GM10248 (cell line): ENCODE measurements at regions not wholly inside any gene's neighbourhood (a gene's known extent, or its start where the extent isn't known, plus 50 kb on each side); places are given as distances from the start of the nearest gene placed in this dataset.

ENCODE experiments used
- CTCF ChIA-PET: fragments of 300-600 bp; sonication (Branson Sonifier 250); formaldehyde crosslinking; extraction: SDS; loops from one replicate; lab custom pipeline; 2021; ENCODE audit warnings: antibody characterized with exemption; lab: Yijun Ruan, JAX
- POLR2A ChIA-PET: fragments of 350-650 bp; sonication (Branson Sonifier 250); formaldehyde crosslinking; extraction: SDS; loops from one replicate; lab custom pipeline; 2020; ENCODE audit warnings: antibody characterized with exemption; lab: Yijun Ruan, JAX
- DNase-seq: peaks from one replicate; pipeline ENCODE4 v3.0.0; 2012; ENCODE audit errors: extremely low spot score
- CTCF ChIP-seq: IDR thresholded peaks from 2 replicates; pipeline ENCODE4 v1.5.1; 2012; ENCODE audit warnings: mild to moderate bottlenecking, low read depth; ENCODE audit errors: extremely low read depth, missing control alignments, control extremely low read depth

- no peak for TF ChIP-seq CTCF
- ChIA-PET CTCF (no interaction called here), POLR2A (no interaction called here)
- DNase-seq = no peak
Observed at GRCh38 chr15:62342959-62343358, 177.9 kb upstream of the C2CD4B start.

DNA sequence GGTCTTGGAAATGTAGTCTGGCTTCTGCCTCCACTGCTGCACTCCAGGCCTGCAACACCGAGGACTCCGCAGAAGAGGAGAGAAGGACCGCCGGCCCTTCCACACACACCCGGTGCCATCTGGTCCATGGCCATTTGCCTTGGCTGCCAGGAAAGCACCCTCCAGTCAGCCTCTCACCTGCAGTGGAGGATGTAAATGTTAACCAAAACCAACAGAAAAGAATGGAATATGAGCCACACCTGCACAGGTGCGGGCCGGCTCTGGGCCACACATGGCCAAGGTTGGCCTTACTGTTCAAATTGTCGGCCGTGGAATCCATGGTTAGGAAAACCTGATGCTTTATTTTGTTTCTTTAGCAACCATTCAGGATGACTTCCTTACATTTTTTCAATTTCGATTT is 178.3 kb upstream of the C2CD4B start:
- DNase-seq = no peak
- no peak for TF ChIP-seq CTCF
- POLR2A ChIA-PET = no interaction called here
- CTCF ChIA-PET = interaction anchor here (1.9 kb wide), 1 partner anchor 10 kb away, joined by 12 read pairs; no protein-coding TSS in a partner anchor

DNA sequence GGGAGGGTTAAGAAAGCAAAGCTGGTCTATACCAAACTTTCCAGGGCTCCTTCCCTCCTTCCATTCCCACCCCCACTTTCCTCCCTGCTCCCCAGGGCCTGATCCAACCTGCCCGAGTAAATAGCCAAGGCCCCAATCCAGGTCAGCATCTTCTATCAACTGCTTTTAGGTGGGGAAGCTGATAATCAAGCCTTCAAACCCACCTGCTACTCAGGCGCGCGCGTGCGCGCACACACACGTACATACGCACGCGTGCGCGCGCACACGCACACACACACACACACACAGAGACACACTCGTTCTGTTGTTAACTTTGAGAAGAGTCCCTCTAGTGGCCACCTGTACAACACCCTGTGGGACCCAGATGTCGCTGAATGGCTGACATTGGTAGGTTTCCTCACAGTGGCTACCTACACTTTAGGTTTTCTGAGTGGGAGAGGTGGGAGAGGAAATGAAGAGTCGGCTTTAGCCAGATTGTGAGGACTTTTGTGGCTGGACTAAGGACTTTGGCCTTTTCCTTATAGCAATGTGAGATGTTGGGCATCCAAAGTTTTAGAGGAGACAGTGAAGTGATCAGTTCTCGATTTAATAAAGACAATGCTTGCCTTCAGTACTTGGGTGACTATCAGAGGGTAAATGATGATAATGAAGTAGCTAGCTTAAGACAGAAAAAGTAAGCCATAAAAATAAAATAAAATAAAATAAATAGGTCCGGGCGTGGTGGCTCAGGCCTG is 179.9 kb upstream of the C2CD4B start:
- CTCF ChIA-PET = interaction anchor here (0.8 to 1.9 kb wide), 3 partner anchors 9 to 37 kb away, joined by 4 to 12 read pairs (median 4); no protein-coding TSS in a partner anchor

DNA sequence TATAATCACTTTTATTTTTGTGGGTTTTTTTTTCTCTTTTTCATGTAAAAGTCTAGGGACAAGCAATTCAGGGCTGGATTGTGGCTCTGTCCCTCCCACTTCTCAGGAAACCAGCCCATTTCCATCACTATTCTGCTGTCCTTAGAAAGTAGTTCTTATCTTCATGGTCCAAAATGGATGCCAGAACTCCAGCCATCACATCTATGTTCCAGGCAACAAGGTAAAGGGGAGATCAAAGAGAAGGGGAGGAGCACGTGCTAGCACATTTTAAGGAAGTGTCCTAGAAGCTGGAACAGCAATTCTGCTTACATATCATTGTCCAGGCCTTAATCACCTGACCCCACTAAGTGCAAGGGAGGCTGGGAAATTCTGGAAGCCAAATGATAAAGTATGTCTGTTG is 181.1 kb upstream of the C2CD4B start:
- CTCF ChIA-PET = no interaction called here
- no peak for TF ChIP-seq CTCF
- no peak for DNase-seq
- POLR2A ChIA-PET = no interaction called here

More for the DNA sequence above, 179.9 kb upstream of the C2CD4B start:
- peak; percentile 38 for TF ChIP-seq CTCF
- POLR2A ChIA-PET = no interaction called here
- DNase-seq = peak; percentile 72

GRCh38 chr15:62348118-62348517 is 183.0 kb upstream of the C2CD4B start:
- TF ChIP-seq CTCF = no peak
- ChIA-PET POLR2A (no interaction called here), CTCF (interaction anchor here (1.5 kb wide), 1 partner anchor 14 kb away, joined by 4 read pairs; no protein-coding TSS in a partner anchor)
- DNase-seq = no peak

DNA sequence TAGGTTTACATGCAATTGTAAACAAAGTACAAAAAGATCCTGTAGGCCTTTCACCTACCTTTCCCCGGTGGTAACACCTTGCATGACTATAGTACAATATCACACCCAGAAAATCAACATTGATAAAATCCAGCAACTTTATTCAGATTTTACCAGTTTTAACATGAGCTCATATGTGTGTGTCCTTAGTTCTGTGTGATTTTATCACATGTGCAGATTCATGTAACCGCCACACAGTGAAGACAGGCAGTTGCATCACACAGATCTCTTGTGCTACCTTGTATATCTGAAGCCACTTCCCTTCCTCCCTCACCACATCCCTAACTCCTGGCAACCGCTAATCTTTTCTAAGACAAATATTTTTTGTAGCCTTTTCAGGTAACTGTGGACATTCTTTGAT is 183.5 kb upstream of the C2CD4B start:
- ChIA-PET CTCF (interaction anchor here (1.5 kb wide), 1 partner anchor 13 kb away, joined by 4 read pairs; no protein-coding TSS in a partner anchor), POLR2A (no interaction called here)
- TF ChIP-seq CTCF = no peak
- no peak for DNase-seq
